GM23338 (cell line): ENCODE measurements at regions not wholly inside any gene's neighbourhood (a gene's known extent, or its start where the extent isn't known, plus 50 kb on each side); places are given as distances from the start of the nearest gene placed in this dataset.

Experiments used
- ATAC-seq: fragments of 200-7000 bp; cut with Tn5 transposase; 3 replicates; pipeline ENCODE4 v1.9.1; 2020
- DNase-seq: peaks from one replicate; pipeline ENCODE4 v3.0.0-alpha.2; 2015; ENCODE audit warnings: low spot score
- H2AFZ ChIP-seq: fragments of 200-600 bp; sonication (generic); 2 replicates; pipeline ENCODE4 v1.8.0; 2016; ENCODE audit warnings: antibody characterized with exemption, mild to moderate bottlenecking, moderate library complexity
- H3F3A ChIP-seq: fragments of 200-600 bp; sonication (generic); replicated peaks from 2 replicates; pipeline ENCODE4 v1.8.0; 2017; ENCODE audit warnings: antibody characterized with exemption, mixed run types, low read depth
- H3K27ac ChIP-seq: fragments of 200-600 bp; sonication (generic); 2 replicates; pipeline ENCODE4 v1.6.1; 2016; ENCODE audit warnings: low read depth
- H3K27me3 ChIP-seq: fragments of 200-600 bp; sonication (generic); 2 replicates; pipeline ENCODE4 v1.8.0; 2016; ENCODE audit warnings: mild to moderate bottlenecking, mixed run types, moderate library complexity; ENCODE audit not compliant: insufficient read depth
- H3K36me3 ChIP-seq: fragments of 200-600 bp; sonication (generic); 2 replicates; pipeline ENCODE4 v1.8.0; 2016; ENCODE audit warnings: mild to moderate bottlenecking; ENCODE audit not compliant: insufficient read depth
- H3K4me1 ChIP-seq: fragments of 200-600 bp; sonication (generic); 2 replicates; pipeline ENCODE4 v1.8.0; 2016; ENCODE audit warnings: mild to moderate bottlenecking, moderate library complexity; ENCODE audit not compliant: insufficient read depth
- H3K4me2 ChIP-seq: fragments of 200-600 bp; sonication (generic); 2 replicates; pipeline ENCODE4 v1.7.1; 2017; ENCODE audit warnings: mixed run types
- H3K4me3 ChIP-seq: fragments of 200-600 bp; sonication (generic); 2 replicates; pipeline ENCODE4 v1.6.1; 2016; ENCODE audit warnings: mixed run types
- H3K79me2 ChIP-seq: fragments of 200-600 bp; sonication (generic); replicated peaks from 2 replicates; pipeline ENCODE4 v1.8.0; 2017; ENCODE audit warnings: mild to moderate bottlenecking; ENCODE audit not compliant: insufficient read depth
- H3K9me2 ChIP-seq: fragments of 200-600 bp; sonication (generic); 2 replicates; pipeline ENCODE4 v1.8.0; 2017; ENCODE audit not compliant: insufficient read depth
- H4K20me1 ChIP-seq: fragments of 200-600 bp; sonication (generic); replicated peaks from 2 replicates; pipeline ENCODE4 v1.8.0; 2017; ENCODE audit warnings: mild to moderate bottlenecking; ENCODE audit not compliant: insufficient read depth
- H3K27ac Mint-ChIP-seq: 2 replicates; pipeline ENCODE4 v1.8.0; 2020; ENCODE audit warnings: inconsistent platforms, mild to moderate bottlenecking, moderate library complexity, mixed read lengths
- H3K27me3 Mint-ChIP-seq: 3 replicates; pipeline ENCODE4 v1.8.0; 2022; ENCODE audit warnings: low read depth, mild to moderate bottlenecking, moderate library complexity, mixed read lengths, inconsistent platforms; ENCODE audit not compliant: insufficient read depth, poor library complexity
- H3K36me3 Mint-ChIP-seq: 3 replicates; pipeline ENCODE4 v1.8.0; 2021; ENCODE audit warnings: low read depth, mild to moderate bottlenecking, inconsistent platforms, moderate library complexity, mixed read lengths
- H3K4me1 Mint-ChIP-seq: 3 replicates; pipeline ENCODE4 v1.8.0; 2020; ENCODE audit warnings: mild to moderate bottlenecking, inconsistent platforms, mixed read lengths
- H3K4me3 Mint-ChIP-seq: 3 replicates; pipeline ENCODE4 v1.8.0; 2021; ENCODE audit warnings: moderate library complexity, mild to moderate bottlenecking, inconsistent platforms, mixed read lengths
- H3K9me3 Mint-ChIP-seq: 3 replicates; pipeline ENCODE4 v1.8.0; 2020; ENCODE audit warnings: moderate library complexity, mild to moderate bottlenecking, inconsistent platforms, mixed read lengths
- CREB1 ChIP-seq: fragments of 250-450 bp; sonication (Bioruptor Pico); IDR thresholded peaks from 2 replicates; pipeline ENCODE4 v1.5.0; 2020; ENCODE audit warnings: low read depth, mild to moderate bottlenecking, moderate library complexity
- CTCF ChIP-seq, 2 experiments: fragments of 200-600 bp in 1 of 2; sonication (generic) in 1 of 2; conservative IDR thresholded peaks; 2 replicates each; pipeline versions ENCODE4 v1.5.1 to v1.6.1; 2016 to 2017; ENCODE audit warnings: antibody characterized with exemption in 2 of 2, low read depth in 2 of 2, mild to moderate bottlenecking in 2 of 2, moderate library complexity in 1 of 2
- EZH2 ChIP-seq: fragments of 200-600 bp; sonication (generic); IDR thresholded peaks from one replicate; pipeline ENCODE4 v1.8.0; 2017; ENCODE audit warnings: antibody characterized with exemption, mild to moderate bottlenecking, low read depth; ENCODE audit not compliant: unreplicated experiment
- EZH2phosphoT487 ChIP-seq: fragments of 200-600 bp; sonication (generic); IDR thresholded peaks from one replicate; pipeline ENCODE4 v1.8.1; 2018; ENCODE audit warnings: antibody characterized with exemption; ENCODE audit not compliant: unreplicated experiment
- JUNB ChIP-seq: IDR thresholded peaks from one replicate; pipeline ENCODE4 v1.6.1; 2016; ENCODE audit warnings: antibody characterized with exemption; ENCODE audit not compliant: unreplicated experiment
- NANOG ChIP-seq: IDR thresholded peaks from 2 replicates; pipeline ENCODE4 v1.6.1; 2016; ENCODE audit warnings: antibody characterized with exemption, borderline replicate concordance
- POLR2AphosphoS5 ChIP-seq: IDR thresholded peaks from 2 replicates; pipeline ENCODE4 v1.6.1; 2016; ENCODE audit warnings: antibody characterized with exemption, low read depth
- REST ChIP-seq: IDR thresholded peaks from one replicate; pipeline ENCODE4 v1.6.1; 2018; ENCODE audit warnings: antibody characterized with exemption; ENCODE audit not compliant: unreplicated experiment
- STAT1 ChIP-seq: IDR thresholded peaks from one replicate; pipeline ENCODE4 v1.6.1; 2016; ENCODE audit warnings: antibody characterized with exemption; ENCODE audit not compliant: unreplicated experiment
- ZNF114 ChIP-seq: fragments of 250-450 bp; sonication (Bioruptor Pico); IDR thresholded peaks from 2 replicates; pipeline ENCODE4 v1.5.0; 2020; ENCODE audit warnings: mild to moderate bottlenecking, moderate library complexity
- ZNF331 ChIP-seq: fragments of 250-450 bp; sonication (Bioruptor Pico); IDR thresholded peaks from 2 replicates; pipeline ENCODE4 v1.5.0; 2020; ENCODE audit warnings: low read depth, mild to moderate bottlenecking, moderate library complexity
- ZNF462 ChIP-seq: fragments of 250-450 bp; sonication (Bioruptor Pico); IDR thresholded peaks from 2 replicates; pipeline ENCODE4 v1.5.0; 2020; ENCODE audit warnings: mild to moderate bottlenecking, moderate library complexity

DNA sequence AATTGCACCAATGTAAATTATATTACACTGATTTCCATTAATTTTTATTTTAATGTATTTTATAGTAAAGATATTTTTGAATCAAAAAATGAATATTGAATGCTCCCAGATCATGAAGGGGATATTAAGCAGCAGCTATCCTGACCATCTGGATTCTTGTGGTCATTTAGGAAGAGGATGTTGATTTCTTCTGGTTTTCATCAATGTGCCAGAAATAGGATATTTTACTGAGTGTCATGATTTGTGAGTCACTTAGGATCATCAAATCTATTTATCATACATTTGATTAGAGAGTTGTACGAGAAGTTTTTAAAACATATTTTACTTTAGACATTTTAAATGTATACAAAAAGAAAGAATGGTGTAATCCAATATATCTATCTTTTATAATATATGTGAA lies 366.3 kb upstream of the CHRM2 start (continued):
- TF ChIP-seq ZNF462 (CRISPR knock-in tag) (no peak), ZNF331 (no peak), EZH2phosphoT487 (no peak), CTCF (conservative IDR thresholded peaks at IDR 0.05; ENCODE audit: low read depth in 2 of 2) (no peak), EZH2 (no peak)

DNA sequence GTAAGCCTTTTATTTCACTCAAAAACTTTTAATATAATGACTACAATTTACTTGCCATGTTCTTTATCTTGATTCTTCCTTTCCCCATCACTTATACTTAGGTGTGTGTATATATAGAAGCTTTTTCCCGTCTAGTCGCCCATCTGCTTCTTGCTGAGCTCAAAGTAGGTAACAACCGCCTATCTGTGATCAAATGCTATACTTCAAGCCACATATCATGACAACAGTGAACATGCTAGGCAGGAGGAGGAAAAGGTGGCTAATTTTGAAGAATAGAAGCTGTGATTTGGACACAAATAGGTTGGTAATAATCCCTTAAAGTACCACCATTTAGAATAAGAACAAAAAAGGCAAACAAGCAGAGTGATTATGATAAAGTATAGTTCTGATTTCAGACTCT lies 367.3 kb upstream of the CHRM2 start:
- Histone ChIP-seq H3K79me2 (no peaks in the 10 kb centered on the region), H4K20me1 (no peaks in the 10 kb centered on the region), H3K4me3 (no peak overlapping the region), H3K4me2 (no peak overlapping the region), H3K36me3 (no peaks in the 10 kb centered on the region), H3K27me3 (no peaks in the 10 kb centered on the region), H3K4me1 (no peaks in the 10 kb centered on the region), H3K27ac (no peak overlapping the region), H2AFZ (no peak overlapping the region), H3F3A (no peaks in the 10 kb centered on the region), H3K9me2 (no peaks in the 10 kb centered on the region)
- Mint-ChIP-seq H3K4me3 (no peak overlapping the region), H3K4me1 (peaks cover 6% of the 10 kb centered on the region; the same call in 2 of the 3 replicates), H3K27ac (no peak overlapping the region), H3K9me3 (no peaks in the 10 kb centered on the region), H3K27me3 (no peaks in the 10 kb centered on the region), H3K36me3 (no peaks in the 10 kb centered on the region)
- no peak for DNase-seq
- no peak for ATAC-seq
- TF ChIP-seq STAT1 (no peak), ZNF114 (CRISPR knock-in tag) (no peak), EZH2phosphoT487 (no peak), JUNB (no peak), REST (no peak), CREB1 (no peak), EZH2 (no peak), POLR2AphosphoS5 (no peak), ZNF331 (no peak), NANOG (no peak)
